H1 (cell line): ENCODE measurements at regions not wholly inside any gene's neighbourhood (a gene's known extent, or its start where the extent isn't known, plus 50 kb on each side); places are given as distances from the start of the nearest gene placed in this dataset.

ENCODE experiments used
- ATF2 ChIP-seq: IDR thresholded peaks from 2 replicates; pipeline ENCODE4 v1.6.1; 2012; ENCODE audit warnings: low read length, inconsistent platforms
- BRCA1 ChIP-seq: IDR thresholded peaks from 2 replicates; pipeline ENCODE4 v1.6.1; 2012; ENCODE audit warnings: low read depth, low read length, improper control_type of control experiment
- CBX8 ChIP-seq: fragments of 300-800, 300-1000 bp; sonication (generic); IDR thresholded peaks from 2 replicates; pipeline ENCODE4 v1.7.1; 2016; ENCODE audit warnings: low read depth, low read length, borderline replicate concordance
- GABPA ChIP-seq: IDR thresholded peaks from 2 replicates; pipeline ENCODE4 v1.6.1; 2011; ENCODE audit warnings: mild to moderate bottlenecking, low read length, moderate library complexity, borderline replicate concordance; ENCODE audit not compliant: insufficient read depth
- MAX ChIP-seq: IDR thresholded peaks from 2 replicates; pipeline ENCODE4 v1.6.1; 2012; ENCODE audit warnings: inconsistent platforms

- TF ChIP-seq MAX (no peak), ATF2 (no peak), CBX8 (no peak), BRCA1 (no peak), GABPA (no peak)
Measured at GRCh38 chr2:107215401-107216350, 329.7 kb upstream of the ST6GAL2 start (continued).
